ENCODE measurements at regions not wholly inside any gene's neighbourhood (a gene's known extent, or its start where the extent isn't known, plus 50 kb on each side); places are given as distances from the start of the nearest gene placed in this dataset.
A peak's percentile ranks its signal among the peaks of the same experiment; 100 is the strongest.
"Not testable (repeated sequence)": the region's sequence is repeated elsewhere in the genome, so short reads cannot be mapped to it uniquely, and the experiment has no call there.

- peak; percentile 43 to 44 for DNase-seq
Observed at GRCh38 chr9:78121488-78121887, 89.9 kb upstream of the GNAQ start.

- no peak for DNase-seq
Observed at GRCh38 chr9:78118742-78119473, 87.3 kb upstream of the GNAQ start.

- DNase-seq: no peak
Observed at GRCh38 chr9:78115073-78115472, 83.5 kb upstream of the GNAQ start.

- DNase-seq: no peak
Observed at GRCh38 chr9:78114581-78114980, 83.0 kb upstream of the GNAQ start.

- no peak for DNase-seq
Observed at GRCh38 chr9:78112406-78112805, 80.8 kb upstream of the GNAQ start.

GRCh38 chr9:78112004-78112403 lies 80.4 kb upstream of the GNAQ start:
- DNase-seq: no peak

GRCh38 chr9:78109075-78109474 lies 77.5 kb upstream of the GNAQ start:
- DNase-seq: no peak

GRCh38 chr9:78106586-78106985 lies 75.0 kb upstream of the GNAQ start:
- DNase-seq: not testable (repeated sequence)

- no peak for DNase-seq
Observed at GRCh38 chr9:78103971-78104433, 72.4 kb upstream of the GNAQ start.

- no peak for DNase-seq
Observed at GRCh38 chr9:78101247-78101646, 69.6 kb upstream of the GNAQ start.

GRCh38 chr9:78097541-78097940 lies 65.9 kb upstream of the GNAQ start:
- DNase-seq: no peak

- no peak for DNase-seq
Observed at GRCh38 chr9:78091731-78092130, 60.1 kb upstream of the GNAQ start.

- DNase-seq: no peak
Observed at GRCh38 chr9:78089111-78089510, 57.5 kb upstream of the GNAQ start.

GRCh38 chr9:78088190-78088589 lies 56.6 kb upstream of the GNAQ start:
- DNase-seq: not testable (repeated sequence)

Data from activated CD4-positive, alpha-beta T cell treated with anti-CD3 and anti-CD28 coated beads, Interleukin-2, amount 50 U/mL, for 4 hours (primary cell).